Esophagus muscularis mucosa (tissue), 4 donors: ENCODE measurements at regions not wholly inside any gene's neighbourhood (a gene's known extent, or its start where the extent isn't known, plus 50 kb on each side); places are given as distances from the start of the nearest gene placed in this dataset.

Experiments
- DNase-seq: peaks from one replicate; pipeline ENCODE4 v3.0.0-alpha.2; 2017; ENCODE audit errors: extremely low spot score
- H3K27ac ChIP-seq, 4 donors: fragments of 200-600 bp; sonication (generic); replicated peaks in 1 of 4; 1 replicate in 3 of 4; 2 replicates in 1 of 4; pipeline ENCODE4 v1.5.1; 2016 to 2019; ENCODE audit warnings: mild to moderate bottlenecking in 1 of 4
- H3K27me3 ChIP-seq, 4 donors: fragments of 200-600 bp; sonication (generic); one replicate each; pipeline versions ENCODE4 v1.5.1 to v1.6.0; 2016 to 2019
- H3K36me3 ChIP-seq, 4 donors: fragments of 200-600 bp; sonication (generic); one replicate each; pipeline ENCODE4 v1.5.1; 2016 to 2019
- H3K4me1 ChIP-seq, 4 donors: fragments of 200-600 bp; sonication (generic); one replicate each; pipeline ENCODE4 v1.5.1; 2016 to 2019
- H3K4me3 ChIP-seq, 4 donors: fragments of 200-600 bp; sonication (generic); 1 replicate in 2 of 4; 2 replicates in 2 of 4; pipeline ENCODE4 v1.5.1; 2016 to 2019; ENCODE audit warnings: mild to moderate bottlenecking in 4 of 4, moderate library complexity in 1 of 4
- H3K9me3 ChIP-seq, 4 donors: fragments of 200-600 bp; sonication (generic); 1 replicate in 3 of 4; 2 replicates in 1 of 4; pipeline ENCODE4 v1.5.1; 2016 to 2019
- EP300 ChIP-seq: sonication (generic); formaldehyde crosslinking; IDR thresholded peaks from one replicate; pipeline ENCODE4 v1.6.1; 2017; ENCODE audit warnings: antibody characterized with exemption
- POLR2A ChIP-seq: fragments of 450-650 bp; IDR thresholded peaks from one replicate; pipeline ENCODE4 v1.6.1; 2017; ENCODE audit warnings: antibody characterized with exemption, moderate library complexity, mild to moderate bottlenecking, low read depth
- POLR2AphosphoS5 ChIP-seq, 2 donors: sonication (generic); formaldehyde crosslinking; IDR thresholded peaks; one replicate each; pipeline ENCODE4 v1.6.1; 2017; ENCODE audit warnings: antibody characterized with exemption in 2 of 2
- WGBS: methylation state at CpG from one replicate; pipeline ENCODE4 v1.1.5; 2018; 5-methylcytosine and 5-hydroxymethylcytosine counted together
- intact Hi-C: fragments of 100-400 bp; cut with DNase I; formaldehyde crosslinking; loops from one replicate; pipeline ENCODE4 v1.15.1; 2023
- TF ChIP-seq, protein P1 (sequence below), 3 experiments: fragments of 200-600 bp in 2 of 3; fragments of 450-650 bp in 1 of 3; sonication (generic) in 2 of 3; IDR thresholded peaks; one replicate each; pipeline ENCODE4 v1.5.1; 2017 to 2019; ENCODE audit warnings: antibody characterized with exemption in 3 of 3, mild to moderate bottlenecking in 2 of 3, moderate library complexity in 1 of 3

DNA sequence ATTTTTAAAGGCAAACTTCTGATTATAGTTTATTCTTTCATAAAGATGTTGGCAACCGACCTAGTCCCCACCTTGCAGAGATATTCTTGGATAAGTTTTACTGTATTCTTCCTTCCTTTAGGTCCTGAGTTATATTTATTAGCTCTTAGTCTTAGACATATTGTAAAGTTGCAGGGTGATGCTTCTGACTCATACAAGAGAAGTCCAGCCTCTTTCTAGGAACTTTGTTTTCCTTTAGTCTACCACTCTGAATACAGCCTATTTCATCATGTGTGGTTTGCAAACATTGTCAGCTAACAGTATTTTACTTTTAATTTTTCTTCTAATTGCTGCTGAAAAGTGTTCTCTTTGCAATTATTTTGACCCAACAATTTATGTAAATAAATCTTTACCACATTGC lies 686.7 kb downstream of the COL12A1 start:
- Histone ChIP-seq H3K4me1 (no peaks in the 10 kb centered on the region), H3K36me3 (no peaks in the 10 kb centered on the region), H3K9me3 (peaks cover 0 to 5% (median 2%) of the 10 kb centered on the region in 4 donors), H3K27me3 (no peaks in the 10 kb centered on the region), H3K4me3 (no peak overlapping the region), H3K27ac (no peak overlapping the region)
- intact Hi-C loops = no loop called here
- no peak for TF ChIP-seq EP300
- no peak for TF ChIP-seq POLR2AphosphoS5 (IDR thresholded peaks at IDR 0.05)
- TF ChIP-seq, protein P1, sequence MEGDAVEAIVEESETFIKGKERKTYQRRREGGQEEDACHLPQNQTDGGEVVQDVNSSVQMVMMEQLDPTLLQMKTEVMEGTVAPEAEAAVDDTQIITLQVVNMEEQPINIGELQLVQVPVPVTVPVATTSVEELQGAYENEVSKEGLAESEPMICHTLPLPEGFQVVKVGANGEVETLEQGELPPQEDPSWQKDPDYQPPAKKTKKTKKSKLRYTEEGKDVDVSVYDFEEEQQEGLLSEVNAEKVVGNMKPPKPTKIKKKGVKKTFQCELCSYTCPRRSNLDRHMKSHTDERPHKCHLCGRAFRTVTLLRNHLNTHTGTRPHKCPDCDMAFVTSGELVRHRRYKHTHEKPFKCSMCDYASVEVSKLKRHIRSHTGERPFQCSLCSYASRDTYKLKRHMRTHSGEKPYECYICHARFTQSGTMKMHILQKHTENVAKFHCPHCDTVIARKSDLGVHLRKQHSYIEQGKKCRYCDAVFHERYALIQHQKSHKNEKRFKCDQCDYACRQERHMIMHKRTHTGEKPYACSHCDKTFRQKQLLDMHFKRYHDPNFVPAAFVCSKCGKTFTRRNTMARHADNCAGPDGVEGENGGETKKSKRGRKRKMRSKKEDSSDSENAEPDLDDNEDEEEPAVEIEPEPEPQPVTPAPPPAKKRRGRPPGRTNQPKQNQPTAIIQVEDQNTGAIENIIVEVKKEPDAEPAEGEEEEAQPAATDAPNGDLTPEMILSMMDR (IDR thresholded peaks at IDR 0.05) = no peak
- no peak for TF ChIP-seq POLR2A
- WGBS = 47% methylated on average over 1 of the region's 1 CpG
- DNase-seq = no peak

GRCh38 chr6:74518035-74518434 lies 687.8 kb downstream of the COL12A1 start:
- 89% methylated on average over 1 of the region's 1 CpG for WGBS
- TF ChIP-seq, protein P1 (IDR thresholded peaks at IDR 0.05) = no peak
- no peak for TF ChIP-seq POLR2AphosphoS5 (IDR thresholded peaks at IDR 0.05)
- peaks cover 0 to 5% (median 2%) of the 10 kb centered on the region in 4 donors for H3K9me3 ChIP-seq

DNA sequence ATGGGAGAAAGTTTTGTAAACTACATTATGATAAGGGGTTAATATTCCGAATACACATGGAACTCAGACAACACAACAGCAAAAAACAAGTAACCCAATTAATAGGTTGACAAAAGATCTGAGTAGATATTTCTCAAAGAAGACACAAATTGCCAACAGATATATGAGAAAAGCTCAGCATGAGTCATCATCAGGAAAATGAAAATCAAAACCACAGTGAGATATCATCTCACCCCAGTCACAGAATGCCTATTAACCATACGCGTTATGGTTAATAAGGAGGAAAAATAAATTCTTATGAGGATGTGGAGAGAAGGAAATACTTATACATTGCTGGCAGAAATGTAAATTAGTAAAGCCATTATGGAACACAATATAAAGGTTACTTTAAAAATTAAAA lies 695.0 kb downstream of the COL12A1 start:
- WGBS = 89% methylated on average over 3 of the region's 3 CpGs
- intact Hi-C loops = no loop called here
- H3K9me3 ChIP-seq = peaks cover 0 to 16% (median 6%) of the 10 kb centered on the region in 4 donors
- H3K36me3 ChIP-seq = no peaks in the 10 kb centered on the region
- no peak for DNase-seq
- no peak overlapping the region for H3K4me3 ChIP-seq
- no peak overlapping the region for H3K27ac ChIP-seq
- no peaks in the 10 kb centered on the region for H3K4me1 ChIP-seq
- TF ChIP-seq, protein P1 (IDR thresholded peaks at IDR 0.05) = no peak
- TF ChIP-seq POLR2A (no peak), EP300 (no peak), POLR2AphosphoS5 (IDR thresholded peaks at IDR 0.05) (no peak)
- no peaks in the 10 kb centered on the region for H3K27me3 ChIP-seq

More at GRCh38 chr6:74518035-74518434, 687.8 kb downstream of the COL12A1 start:
- Histone ChIP-seq H3K27ac (no peak overlapping the region), H3K4me1 (no peaks in the 10 kb centered on the region), H3K27me3 (no peaks in the 10 kb centered on the region), H3K4me3 (no peak overlapping the region), H3K36me3 (no peaks in the 10 kb centered on the region)
- no peak for DNase-seq
- intact Hi-C loops = no loop called here

DNA sequence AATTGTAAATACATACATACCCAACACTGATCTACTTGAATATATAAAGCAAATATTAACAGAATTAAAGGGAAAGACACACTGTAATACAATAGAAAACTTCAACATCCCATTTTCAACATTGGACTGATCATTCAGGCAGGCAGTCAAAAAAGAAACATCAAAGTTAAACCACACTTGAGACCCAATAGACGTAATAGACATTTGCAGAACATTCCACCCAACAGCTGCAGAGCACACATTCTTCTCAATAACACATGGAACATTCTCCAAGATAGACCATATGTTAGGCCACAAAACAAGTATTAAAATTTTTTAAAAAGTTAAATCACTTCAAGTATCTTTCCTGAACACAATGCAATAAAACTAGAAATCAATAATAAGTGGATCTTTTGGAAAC lies 698.2 kb downstream of the COL12A1 start:
- 61% methylated on average over 1 of the region's 1 CpG for WGBS
- H3K9me3 ChIP-seq = peaks cover 0 to 27% (median 18%) of the 10 kb centered on the region in 4 donors

More for the DNA sequence above, 698.2 kb downstream of the COL12A1 start:
- Histone ChIP-seq H3K27me3 (no peaks in the 10 kb centered on the region), H3K4me1 (no peaks in the 10 kb centered on the region), H3K36me3 (no peaks in the 10 kb centered on the region), H3K27ac (no peak overlapping the region), H3K4me3 (no peak overlapping the region)
- TF ChIP-seq POLR2AphosphoS5 (IDR thresholded peaks at IDR 0.05) = no peak
- no peak for TF ChIP-seq POLR2A
- no peak for TF ChIP-seq EP300
- TF ChIP-seq, protein P1 (IDR thresholded peaks at IDR 0.05) = no peak
- intact Hi-C loops = no loop called here
- DNase-seq = no peak
